ENCODE measurements at regions not wholly inside any gene's neighbourhood (a gene's known extent, or its start where the extent isn't known, plus 50 kb on each side); places are given as distances from the start of the nearest gene placed in this dataset.

DNA sequence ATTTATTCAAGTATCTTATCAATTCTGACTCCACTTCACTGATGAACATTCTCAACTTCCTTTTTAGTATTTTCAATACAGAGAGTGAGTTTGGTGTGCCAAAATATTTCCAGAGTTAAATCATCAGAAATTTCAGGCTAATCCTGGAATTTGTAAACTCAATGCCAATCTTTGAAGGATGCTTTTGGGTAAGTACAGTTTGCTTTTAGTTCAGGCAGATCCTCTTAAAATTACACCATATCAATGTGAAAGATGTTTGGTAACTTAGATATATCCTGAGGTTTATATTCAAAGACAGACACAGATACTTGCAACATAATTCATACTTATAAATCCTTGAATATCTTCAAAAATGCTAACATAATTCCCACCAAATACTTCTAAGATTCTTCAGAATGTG, 76.0 kb upstream of the FAM47B start:
- TF ChIP-seq EZH2phosphoT487 (IDR thresholded peaks at IDR 0.05; ENCODE audit: low read depth, severe bottlenecking, unreplicated experiment) = no peak
- TF ChIP-seq EZH2 (IDR thresholded peaks at IDR 0.05; ENCODE audit: borderline replicate concordance) = no peak
- TF ChIP-seq, protein P1, sequence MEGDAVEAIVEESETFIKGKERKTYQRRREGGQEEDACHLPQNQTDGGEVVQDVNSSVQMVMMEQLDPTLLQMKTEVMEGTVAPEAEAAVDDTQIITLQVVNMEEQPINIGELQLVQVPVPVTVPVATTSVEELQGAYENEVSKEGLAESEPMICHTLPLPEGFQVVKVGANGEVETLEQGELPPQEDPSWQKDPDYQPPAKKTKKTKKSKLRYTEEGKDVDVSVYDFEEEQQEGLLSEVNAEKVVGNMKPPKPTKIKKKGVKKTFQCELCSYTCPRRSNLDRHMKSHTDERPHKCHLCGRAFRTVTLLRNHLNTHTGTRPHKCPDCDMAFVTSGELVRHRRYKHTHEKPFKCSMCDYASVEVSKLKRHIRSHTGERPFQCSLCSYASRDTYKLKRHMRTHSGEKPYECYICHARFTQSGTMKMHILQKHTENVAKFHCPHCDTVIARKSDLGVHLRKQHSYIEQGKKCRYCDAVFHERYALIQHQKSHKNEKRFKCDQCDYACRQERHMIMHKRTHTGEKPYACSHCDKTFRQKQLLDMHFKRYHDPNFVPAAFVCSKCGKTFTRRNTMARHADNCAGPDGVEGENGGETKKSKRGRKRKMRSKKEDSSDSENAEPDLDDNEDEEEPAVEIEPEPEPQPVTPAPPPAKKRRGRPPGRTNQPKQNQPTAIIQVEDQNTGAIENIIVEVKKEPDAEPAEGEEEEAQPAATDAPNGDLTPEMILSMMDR (IDR thresholded peaks at IDR 0.05; ENCODE audit: poor library complexity) = no peak
- DNase-seq (ENCODE audit: low spot score) = no peak
- H2AFZ ChIP-seq = no peak overlapping the region
- H3K36me3 ChIP-seq (replicated peaks; ENCODE audit: insufficient read depth, low read depth) = no peaks in the 10 kb centered on the region
- H3K27me3 ChIP-seq = no peaks in the 10 kb centered on the region
- no peaks in the 10 kb centered on the region for H3K4me1 ChIP-seq (ENCODE audit: insufficient read depth)
- no peak overlapping the region for H3K4me2 ChIP-seq
- H3K9me3 ChIP-seq (ENCODE audit: low read depth) = no peaks in the 10 kb centered on the region
- H3K9me2 ChIP-seq (replicated peaks; ENCODE audit: insufficient read depth) = no peaks in the 10 kb centered on the region
- no peaks in the 10 kb centered on the region for H3K79me2 ChIP-seq
- no peak overlapping the region for H3K4me3 ChIP-seq
- no peaks in the 10 kb centered on the region for H4K20me1 ChIP-seq (ENCODE audit: insufficient read depth, poor library complexity, severe bottlenecking)
- H3K27ac ChIP-seq = no peak overlapping the region

DNA sequence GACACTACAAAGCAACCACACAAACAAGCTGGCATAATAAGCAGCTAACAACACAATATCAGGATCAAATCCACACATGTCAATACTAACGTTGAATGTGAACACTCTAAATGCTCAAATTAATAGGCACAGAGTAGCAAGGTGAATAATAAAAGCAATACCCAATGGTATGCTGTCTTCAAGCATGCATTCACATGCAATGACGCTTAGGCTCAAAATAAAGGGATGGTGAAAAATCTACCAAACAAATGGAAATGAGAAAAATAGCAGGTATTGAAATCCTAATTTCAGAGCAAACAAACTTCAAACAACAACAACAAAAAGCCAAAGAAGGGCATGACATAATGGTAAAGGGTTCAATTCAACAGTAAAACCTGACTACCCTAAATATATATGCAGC, 74.0 kb upstream of the FAM47B start:
- WGBS (ENCODE audit: low lambda C conversion rate, missing lambda C conversion rate) = 25% methylated on average over 2 of the region's 2 CpGs
- DNase-seq (ENCODE audit: low spot score) = no peak
- H3K9me3 ChIP-seq (ENCODE audit: low read depth) = no peaks in the 10 kb centered on the region
- no peak overlapping the region for H3K4me3 ChIP-seq
- H3K79me2 ChIP-seq = no peaks in the 10 kb centered on the region
- H3K4me1 ChIP-seq (ENCODE audit: insufficient read depth) = no peaks in the 10 kb centered on the region
- no peaks in the 10 kb centered on the region for H4K20me1 ChIP-seq (ENCODE audit: insufficient read depth, poor library complexity, severe bottlenecking)
- TF ChIP-seq EZH2phosphoT487 (IDR thresholded peaks at IDR 0.05; ENCODE audit: low read depth, severe bottlenecking, unreplicated experiment) (no peak), EZH2 (IDR thresholded peaks at IDR 0.05; ENCODE audit: borderline replicate concordance) (no peak)
- TF ChIP-seq, protein P1 (IDR thresholded peaks at IDR 0.05; ENCODE audit: poor library complexity) = no peak
- no peaks in the 10 kb centered on the region for H3K27me3 ChIP-seq
- no peaks in the 10 kb centered on the region for H3K9me2 ChIP-seq (replicated peaks; ENCODE audit: insufficient read depth)
- H3K4me2 ChIP-seq = no peak overlapping the region
- H2AFZ ChIP-seq = no peak overlapping the region
- H3K27ac ChIP-seq = no peak overlapping the region
- no peaks in the 10 kb centered on the region for H3K36me3 ChIP-seq (replicated peaks; ENCODE audit: insufficient read depth, low read depth)

DNA sequence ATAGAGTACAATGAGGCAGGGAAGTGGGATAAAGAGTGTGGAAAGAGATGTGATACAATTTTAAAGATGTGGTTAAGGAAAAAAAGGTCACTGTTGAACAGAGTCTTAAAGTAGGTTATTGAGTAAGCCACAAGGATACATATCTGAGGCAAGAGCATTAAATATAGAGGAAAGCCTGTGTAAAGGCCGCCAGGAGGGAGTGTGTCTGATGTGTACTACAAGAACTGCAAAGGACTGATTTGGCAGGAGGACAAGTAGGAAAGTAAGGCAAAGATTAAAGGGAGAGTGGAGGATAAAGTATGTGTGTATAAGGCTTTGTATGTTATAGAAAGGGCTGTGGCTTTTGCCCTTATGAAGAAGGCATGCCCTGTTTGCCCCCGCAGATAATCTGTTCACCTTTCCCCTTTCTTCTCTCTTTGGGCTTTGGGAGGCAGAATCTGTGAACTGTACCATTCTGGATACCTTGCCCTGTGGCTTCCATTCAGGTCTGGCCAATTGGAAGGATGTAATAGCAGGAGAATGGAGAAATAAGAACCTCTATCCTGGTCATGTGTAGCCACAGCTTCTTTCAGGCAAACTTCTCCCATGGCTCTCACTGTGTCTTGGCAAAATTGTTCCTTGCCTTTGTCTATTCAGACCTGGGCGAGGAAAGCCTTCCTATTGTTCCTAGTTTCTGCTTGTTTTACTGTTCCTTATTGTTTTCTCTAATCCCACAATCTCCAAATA, 68.9 kb upstream of the FAM47B start:
- Histone ChIP-seq H4K20me1 (ENCODE audit: insufficient read depth, poor library complexity, severe bottlenecking) (no peaks in the 10 kb centered on the region), H2AFZ (no peak overlapping the region)
- WGBS (ENCODE audit: low lambda C conversion rate, missing lambda C conversion rate) = 63% methylated on average over 3 of the region's 3 CpGs

More for the DNA sequence above, 68.9 kb upstream of the FAM47B start:
- H3K9me3 ChIP-seq (ENCODE audit: low read depth) = no peaks in the 10 kb centered on the region
- H3K27ac ChIP-seq = no peak overlapping the region
- H3K27me3 ChIP-seq = no peaks in the 10 kb centered on the region
- no peak overlapping the region for H3K4me2 ChIP-seq
- H3K9me2 ChIP-seq (replicated peaks; ENCODE audit: insufficient read depth) = no peaks in the 10 kb centered on the region
- H3K36me3 ChIP-seq (replicated peaks; ENCODE audit: insufficient read depth, low read depth) = no peaks in the 10 kb centered on the region
- no peaks in the 10 kb centered on the region for H3K79me2 ChIP-seq
- no peak overlapping the region for H3K4me3 ChIP-seq
- H3K4me1 ChIP-seq (ENCODE audit: insufficient read depth) = no peaks in the 10 kb centered on the region
- TF ChIP-seq EZH2phosphoT487 (IDR thresholded peaks at IDR 0.05; ENCODE audit: low read depth, severe bottlenecking, unreplicated experiment) (no peak), EZH2 (IDR thresholded peaks at IDR 0.05; ENCODE audit: borderline replicate concordance) (no peak)
- TF ChIP-seq, protein P1 (IDR thresholded peaks at IDR 0.05; ENCODE audit: poor library complexity) = no peak
- DNase-seq (ENCODE audit: low spot score) = no peak
